G401 (cell line): ENCODE measurements at regions not wholly inside any gene's neighbourhood (a gene's known extent, or its start where the extent isn't known, plus 50 kb on each side); places are given as distances from the start of the nearest gene placed in this dataset.
"Not testable (repeated sequence)": the region's sequence is repeated elsewhere in the genome, so short reads cannot be mapped to it uniquely, and the experiment has no call there.

Experiments
- DNase-seq: peaks from one replicate; pipeline ENCODE4 v3.0.0-alpha.2; 2015; ENCODE audit warnings: low spot score
- in situ Hi-C: cut with HindIII; loops from 2 replicates; pipeline ENCODE4 v1.10.0; 2016; ENCODE audit warnings: low sequenced_read_pairs, mixed read lengths

DNA sequence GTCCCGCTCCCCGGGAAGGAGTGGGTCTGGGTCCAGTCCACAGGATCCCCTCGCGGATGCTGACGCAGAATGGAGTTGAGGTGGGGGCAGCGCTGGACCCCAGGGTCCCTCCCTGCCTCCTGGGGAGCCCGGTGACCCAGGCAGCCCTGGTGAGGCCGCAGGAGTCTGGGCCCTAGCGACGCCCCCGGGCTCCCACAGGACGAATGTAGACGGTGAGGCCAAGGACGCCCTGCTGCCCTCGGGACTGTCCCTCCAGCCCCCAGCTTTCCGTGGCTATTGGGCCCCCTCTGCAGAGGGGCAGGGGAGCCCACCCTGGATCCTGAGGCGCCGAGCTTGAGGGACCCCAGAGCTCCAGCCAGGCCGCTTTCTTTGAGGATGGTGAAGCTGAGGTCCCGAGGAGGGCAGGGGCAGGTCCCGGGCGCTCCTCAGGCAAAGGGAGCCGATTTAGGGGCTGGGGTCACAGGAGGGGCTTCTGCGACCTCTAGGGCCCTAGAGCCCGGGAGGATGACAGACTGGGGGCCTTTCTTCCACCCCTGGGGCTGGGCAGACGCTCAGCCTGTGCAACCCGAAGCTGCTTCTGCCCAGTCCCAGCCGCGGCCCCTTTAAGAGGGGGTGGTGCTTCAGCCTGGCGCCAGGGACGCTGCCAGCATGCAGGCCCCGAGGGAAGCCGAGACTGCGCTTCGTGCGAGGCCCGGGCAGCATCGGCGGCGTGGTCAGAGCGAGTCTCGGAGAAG lies 986.8 kb downstream of the TUBA3C start:
- in situ Hi-C loops, DNase-seq: not testable (repeated sequence)

DNA sequence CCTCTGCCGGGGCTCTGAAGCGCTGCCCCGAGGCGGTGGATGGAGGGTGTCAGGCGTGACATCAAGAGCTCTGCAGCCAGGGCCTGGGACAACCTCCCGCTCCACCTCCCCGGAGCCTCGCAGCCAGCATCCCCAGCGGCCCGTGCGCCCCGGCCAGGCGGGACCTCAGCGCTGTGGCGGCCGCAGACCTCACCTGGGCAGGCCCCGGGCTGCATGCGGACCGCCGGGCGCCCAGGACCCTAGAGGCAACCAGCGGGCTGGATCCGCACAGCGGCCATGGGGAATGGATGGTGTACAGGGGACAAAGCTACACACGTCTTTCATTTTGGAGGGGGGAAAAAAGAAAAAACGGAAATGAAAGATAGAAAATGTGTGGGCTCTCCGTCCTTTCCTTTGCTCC lies 987.5 kb downstream of the TUBA3C start:
- in situ Hi-C loops, DNase-seq: not testable (repeated sequence)
